Forelimb muscle (tissue), 1 donor: ENCODE measurements at regions not wholly inside any gene's neighbourhood (a gene's known extent, or its start where the extent isn't known, plus 50 kb on each side); places are given as distances from the start of the nearest gene placed in this dataset.
"Not testable (repeated sequence)": the region's sequence is repeated elsewhere in the genome, so short reads cannot be mapped to it uniquely, and the experiment has no call there.

ENCODE experiments used
- DNase-seq: peaks from one replicate; pipeline ENCODE4 v3.0.0-alpha.2; 2013; ENCODE audit warnings: low read depth

DNA sequence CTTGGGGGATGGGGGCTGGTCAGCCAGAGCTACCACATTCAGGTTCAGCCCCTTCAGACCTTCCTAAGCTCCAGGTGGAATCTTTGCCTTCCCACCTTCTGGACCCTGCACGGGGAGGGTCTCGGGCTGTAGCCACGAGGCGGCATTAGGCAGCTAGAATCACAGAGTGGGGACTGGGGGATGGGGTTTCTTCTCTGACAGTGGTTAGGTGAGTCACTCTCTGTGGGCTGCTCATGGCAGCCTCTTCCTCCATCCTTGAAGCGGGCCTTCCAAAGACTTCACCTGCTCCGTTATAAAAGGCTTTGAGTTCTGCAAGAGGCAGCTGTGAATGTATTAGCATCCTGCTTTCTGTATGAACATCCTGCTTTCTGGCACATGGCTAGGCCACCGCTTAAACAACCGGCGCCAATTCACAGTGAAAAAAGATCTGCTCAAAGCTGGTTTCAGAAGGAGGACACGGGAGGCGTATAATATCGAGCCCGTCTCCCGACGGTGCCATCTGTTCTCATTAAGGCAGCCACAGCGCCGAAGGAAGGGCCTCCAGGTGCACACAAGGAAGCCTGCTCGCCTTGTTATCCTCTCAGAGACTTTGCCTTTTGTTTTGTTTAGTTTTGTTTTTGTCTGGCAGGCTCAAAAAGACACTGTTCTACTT lies 74.3 kb upstream of the IGFBP7 start:
- no peak for DNase-seq

DNA sequence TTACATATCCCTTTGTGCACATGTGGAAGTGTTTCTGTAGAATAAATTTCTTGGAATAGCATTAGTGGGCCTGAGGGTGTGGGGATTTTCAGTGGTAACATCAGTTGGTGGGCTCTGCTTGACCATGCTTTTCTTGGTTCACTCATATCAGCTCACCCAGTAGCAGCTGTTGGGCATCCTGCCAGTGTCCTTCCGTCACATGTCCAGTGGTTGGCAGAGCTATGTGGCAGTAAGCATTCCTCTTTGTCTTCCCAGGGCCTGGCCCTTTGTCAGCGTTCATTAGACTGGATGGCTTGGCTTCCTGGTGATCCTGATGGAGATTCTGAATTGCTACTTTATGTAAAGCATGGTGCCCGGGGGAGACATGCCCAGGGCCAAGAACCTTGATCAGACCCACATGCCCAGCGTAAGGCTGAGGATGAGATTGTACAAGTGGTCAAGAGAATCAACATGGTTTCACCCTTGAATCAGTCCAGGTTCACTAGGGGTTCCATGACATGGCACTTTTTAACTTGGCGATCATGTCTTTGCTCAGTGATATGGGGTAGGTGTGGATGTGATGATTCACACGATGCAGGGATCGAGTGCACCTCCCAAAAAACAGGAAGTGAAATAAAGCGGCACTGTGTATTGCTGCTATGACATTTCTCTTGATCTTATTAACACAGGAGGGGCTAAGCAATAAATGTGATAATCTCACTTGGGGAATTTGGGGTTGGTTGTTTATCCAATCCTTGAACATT lies 72.1 kb upstream of the IGFBP7 start:
- DNase-seq = peak; percentile 17

DNA sequence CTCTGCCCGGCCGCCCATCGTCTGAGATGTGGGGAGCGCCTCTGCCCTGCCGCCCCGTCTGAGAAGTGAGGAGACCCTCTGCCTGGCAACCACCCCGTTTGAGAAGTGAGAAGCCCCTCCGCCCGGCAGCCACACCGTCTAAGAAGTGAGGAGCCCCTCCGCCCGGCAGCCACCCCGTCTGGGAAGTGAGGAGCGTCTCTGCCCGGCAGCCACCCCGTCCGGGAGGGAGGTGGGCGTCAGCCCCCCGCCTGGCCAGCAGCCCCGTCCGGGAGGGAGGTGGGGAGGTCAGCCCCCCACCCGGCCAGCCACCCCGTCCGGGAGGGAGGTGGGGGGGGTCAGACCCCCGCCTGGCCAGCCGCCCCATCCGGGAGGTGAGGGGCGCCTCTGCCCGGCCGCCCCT lies 63.0 kb upstream of the IGFBP7 start:
- DNase-seq = not testable (repeated sequence)

DNA sequence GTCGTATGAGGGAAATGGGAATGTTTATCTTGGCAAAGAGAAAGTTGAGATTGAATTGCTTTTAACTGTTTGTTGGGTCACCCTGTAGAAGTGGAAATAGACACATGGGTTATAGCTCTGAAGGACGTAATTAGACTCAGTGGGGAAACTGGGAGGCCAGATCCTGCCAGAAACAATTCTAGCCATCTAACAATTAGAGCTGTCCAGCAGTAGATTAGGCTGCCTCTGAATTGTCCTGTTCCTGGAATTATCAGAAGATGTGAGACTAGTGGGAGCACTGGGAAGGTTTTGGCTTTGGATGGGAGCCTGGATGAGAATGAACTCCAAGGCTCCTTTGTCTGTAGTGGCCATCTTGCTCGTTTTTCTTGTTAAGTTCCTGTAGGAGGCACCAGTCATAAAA lies 61.9 kb upstream of the IGFBP7 start:
- DNase-seq = no peak

DNA sequence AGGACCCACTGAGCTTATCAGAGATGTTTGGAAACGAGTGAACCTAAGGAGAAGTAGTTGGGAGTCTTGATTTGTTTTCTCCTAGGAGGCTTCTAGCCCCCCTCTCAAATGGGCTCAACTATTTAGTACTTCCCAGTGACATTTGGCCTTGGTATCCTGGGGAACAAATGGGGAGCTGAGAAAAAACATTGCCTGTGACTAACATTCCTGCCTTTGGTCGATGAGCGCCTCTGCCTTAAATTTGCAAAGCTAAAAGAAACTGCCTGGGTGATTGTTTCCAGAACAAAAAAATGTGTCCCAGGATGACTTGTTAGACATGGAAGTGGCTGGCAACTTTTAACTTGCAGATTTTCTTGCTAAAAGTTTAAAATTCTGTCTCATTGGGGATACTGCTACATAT lies 58.8 kb upstream of the IGFBP7 start:
- no peak for DNase-seq

DNA sequence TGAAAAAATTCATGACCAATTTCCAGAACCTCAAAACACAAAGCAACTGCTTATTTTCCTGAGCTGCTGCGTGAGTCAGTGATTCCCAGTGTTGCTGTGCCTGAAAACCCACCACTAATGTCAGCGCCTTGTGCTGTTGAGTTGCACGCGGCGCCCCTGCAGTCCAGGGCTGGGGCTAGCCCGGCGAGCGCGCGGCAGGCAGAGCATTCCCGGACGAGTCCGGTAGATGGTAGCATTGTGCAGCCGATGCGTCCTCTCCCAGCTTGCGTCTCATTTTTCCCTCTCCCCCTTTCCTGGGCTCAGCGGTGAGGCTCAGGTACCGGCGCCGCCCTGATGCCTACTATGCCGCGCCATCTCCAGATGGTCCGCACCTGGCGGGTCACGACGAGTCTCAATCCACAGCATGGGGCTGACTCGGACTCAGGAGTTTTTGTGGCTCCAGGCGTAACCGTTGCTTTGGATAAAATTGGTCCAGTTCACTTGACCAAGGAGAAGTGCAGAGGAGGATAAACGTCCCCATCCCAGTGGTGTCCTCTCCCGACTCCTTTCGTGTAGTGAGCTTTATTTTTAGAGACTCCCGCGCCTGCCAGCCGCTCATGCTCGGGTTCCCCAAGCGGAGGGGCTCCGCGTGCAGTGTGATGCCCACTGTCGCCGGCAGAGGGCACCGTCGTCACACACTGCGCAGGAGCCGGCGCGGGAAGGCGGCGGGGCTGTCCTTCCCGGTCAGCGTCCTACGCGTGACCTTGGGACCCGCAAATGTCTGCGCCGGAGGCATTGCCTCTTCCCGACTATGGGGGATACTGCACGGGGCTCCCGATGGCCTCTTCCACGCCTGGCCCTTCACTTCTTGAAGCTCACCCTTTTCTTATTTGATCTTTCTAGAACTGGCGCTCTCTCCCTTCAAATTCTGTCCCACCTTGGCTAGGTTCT lies 53.6 kb upstream of the IGFBP7 start:
- DNase-seq = peak; percentile 46

DNA sequence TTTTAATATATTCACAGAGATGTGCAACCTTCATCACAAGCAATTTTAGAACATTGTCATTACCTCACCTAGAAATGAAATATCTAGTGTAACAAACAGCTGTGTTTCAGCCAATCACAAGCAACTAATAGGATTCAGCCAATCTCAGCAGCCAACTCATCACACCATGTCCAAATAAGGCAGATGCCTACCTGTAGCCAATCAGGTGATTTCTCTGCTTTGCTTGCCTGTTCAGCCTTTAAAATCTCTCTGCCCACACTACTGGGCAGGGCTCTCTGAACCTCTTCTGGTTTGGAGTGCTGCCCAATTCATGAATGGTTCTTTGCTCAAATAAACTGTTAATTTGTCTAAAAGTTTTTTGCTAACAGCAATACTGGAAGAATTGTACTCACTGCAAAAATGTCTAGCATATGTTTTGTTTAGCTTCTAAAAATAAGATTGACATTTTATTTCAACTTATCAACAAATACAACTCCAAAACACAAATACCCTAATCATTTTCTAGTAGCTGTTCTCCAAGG lies 52.4 kb upstream of the IGFBP7 start:
- no peak for DNase-seq
